GM18861 (cell line): ENCODE measurements at regions not wholly inside any gene's neighbourhood (a gene's known extent, or its start where the extent isn't known, plus 50 kb on each side); places are given as distances from the start of the nearest gene placed in this dataset.

Source experiments
- ATAC-seq: cut with Tn5 transposase; IDR thresholded peaks from one replicate; pipeline ENCODE4 v1.9.1; 2021; ENCODE audit not compliant: unreplicated experiment

- ATAC-seq: no peak
Measured at GRCh38 chr11:41849250-41849649, 389.8 kb upstream of the LRRC4C start.

- ATAC-seq: no peak
Measured at GRCh38 chr11:41851743-41852142, 392.3 kb upstream of the LRRC4C start.

GRCh38 chr11:41861838-41862237 is 402.4 kb upstream of the LRRC4C start:
- ATAC-seq: no peak

GRCh38 chr11:41866525-41866924 is 407.1 kb upstream of the LRRC4C start:
- no peak for ATAC-seq

- ATAC-seq: no peak
Measured at GRCh38 chr11:41868606-41869005, 409.2 kb upstream of the LRRC4C start.

GRCh38 chr11:41872426-41872825 is 413.0 kb upstream of the LRRC4C start:
- ATAC-seq: no peak

- ATAC-seq: no peak
Measured at GRCh38 chr11:41872870-41873269, 413.4 kb upstream of the LRRC4C start.

- no peak for ATAC-seq
Measured at GRCh38 chr11:41878095-41878494, 418.6 kb upstream of the LRRC4C start.

- no peak for ATAC-seq
Measured at GRCh38 chr11:41879214-41879613, 419.8 kb upstream of the LRRC4C start.

GRCh38 chr11:41895081-41895480 is 435.6 kb upstream of the LRRC4C start:
- no peak for ATAC-seq

- ATAC-seq: no peak
Measured at GRCh38 chr11:41897991-41898390, 438.5 kb upstream of the LRRC4C start.

GRCh38 chr11:41917900-41918299 is 458.4 kb upstream of the LRRC4C start:
- no peak for ATAC-seq

- no peak for ATAC-seq
Measured at GRCh38 chr11:41920374-41920773, 460.9 kb upstream of the LRRC4C start.

GRCh38 chr11:41921746-41922390 is 462.4 kb upstream of the LRRC4C start:
- no peak for ATAC-seq

GRCh38 chr11:41926339-41926738 is 466.9 kb upstream of the LRRC4C start:
- no peak for ATAC-seq

- no peak for ATAC-seq
Measured at GRCh38 chr11:41935241-41935640, 475.8 kb upstream of the LRRC4C start.

GRCh38 chr11:41935795-41936194 is 476.3 kb upstream of the LRRC4C start:
- no peak for ATAC-seq

- no peak for ATAC-seq
Measured at GRCh38 chr11:41943656-41944055, 484.2 kb upstream of the LRRC4C start.

GRCh38 chr11:41947392-41947791 is 487.9 kb upstream of the LRRC4C start:
- ATAC-seq: no peak

GRCh38 chr11:41950470-41951143 is 491.2 kb upstream of the LRRC4C start:
- ATAC-seq: no peak

- ATAC-seq: no peak
Measured at GRCh38 chr11:41954034-41954433, 494.6 kb upstream of the LRRC4C start.

GRCh38 chr11:41955066-41955465 is 495.6 kb upstream of the LRRC4C start:
- no peak for ATAC-seq
